ENCODE measurements at regions not wholly inside any gene's neighbourhood (a gene's known extent, or its start where the extent isn't known, plus 50 kb on each side); places are given as distances from the start of the nearest gene placed in this dataset.
A peak's percentile ranks its signal among the peaks of the same experiment; 100 is the strongest.

DNA sequence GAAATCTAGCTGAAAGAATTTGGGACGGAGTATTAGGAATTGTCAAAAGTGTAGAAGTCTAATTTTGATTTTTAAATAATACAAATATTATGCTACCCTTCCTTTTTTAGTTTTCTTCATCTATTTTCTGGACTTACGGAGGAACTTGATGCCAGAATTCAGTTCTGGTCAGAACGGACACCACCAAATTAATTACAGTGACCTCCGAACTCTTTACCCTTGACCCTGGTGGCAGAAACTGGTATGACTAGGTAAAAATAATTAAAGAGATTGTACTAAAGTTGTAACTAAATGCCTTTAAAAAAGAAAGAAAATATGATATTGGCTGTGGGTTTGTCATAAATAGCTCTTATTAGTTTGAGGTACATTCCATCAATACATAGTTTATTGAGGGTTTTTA is 751.1 kb upstream of the MAP3K7 start:
- DNase-seq (ENCODE audit: low read depth), result no peak
- no peak overlapping the region for H3K4me3 ChIP-seq (ENCODE audit: low read depth, low read length)
- TF ChIP-seq, protein P1, sequence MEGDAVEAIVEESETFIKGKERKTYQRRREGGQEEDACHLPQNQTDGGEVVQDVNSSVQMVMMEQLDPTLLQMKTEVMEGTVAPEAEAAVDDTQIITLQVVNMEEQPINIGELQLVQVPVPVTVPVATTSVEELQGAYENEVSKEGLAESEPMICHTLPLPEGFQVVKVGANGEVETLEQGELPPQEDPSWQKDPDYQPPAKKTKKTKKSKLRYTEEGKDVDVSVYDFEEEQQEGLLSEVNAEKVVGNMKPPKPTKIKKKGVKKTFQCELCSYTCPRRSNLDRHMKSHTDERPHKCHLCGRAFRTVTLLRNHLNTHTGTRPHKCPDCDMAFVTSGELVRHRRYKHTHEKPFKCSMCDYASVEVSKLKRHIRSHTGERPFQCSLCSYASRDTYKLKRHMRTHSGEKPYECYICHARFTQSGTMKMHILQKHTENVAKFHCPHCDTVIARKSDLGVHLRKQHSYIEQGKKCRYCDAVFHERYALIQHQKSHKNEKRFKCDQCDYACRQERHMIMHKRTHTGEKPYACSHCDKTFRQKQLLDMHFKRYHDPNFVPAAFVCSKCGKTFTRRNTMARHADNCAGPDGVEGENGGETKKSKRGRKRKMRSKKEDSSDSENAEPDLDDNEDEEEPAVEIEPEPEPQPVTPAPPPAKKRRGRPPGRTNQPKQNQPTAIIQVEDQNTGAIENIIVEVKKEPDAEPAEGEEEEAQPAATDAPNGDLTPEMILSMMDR (conservative IDR thresholded peaks at IDR 0.05; ENCODE audit: low read depth, low read length), result peak; percentile 34

DNA sequence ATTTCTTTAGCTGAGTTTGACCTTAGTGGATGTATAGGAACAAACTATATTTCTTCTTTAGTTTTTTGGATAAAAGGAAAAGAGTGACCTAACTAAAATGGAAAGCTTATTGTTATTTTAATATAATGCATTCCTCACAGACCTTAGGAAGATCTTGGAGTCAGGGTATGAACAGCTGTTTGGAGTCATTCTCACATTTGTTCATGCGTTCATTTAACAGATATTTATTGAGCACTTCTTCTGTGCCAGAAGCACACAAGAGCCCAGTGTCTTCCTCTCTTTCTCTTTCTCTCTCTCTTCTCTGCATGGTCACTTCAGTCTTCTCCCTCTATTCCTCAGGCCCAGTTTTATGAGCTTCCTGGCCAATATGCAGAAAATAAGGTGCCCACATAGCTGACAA is 744.0 kb upstream of the MAP3K7 start:
- no peak for DNase-seq (ENCODE audit: low read depth)

DNA sequence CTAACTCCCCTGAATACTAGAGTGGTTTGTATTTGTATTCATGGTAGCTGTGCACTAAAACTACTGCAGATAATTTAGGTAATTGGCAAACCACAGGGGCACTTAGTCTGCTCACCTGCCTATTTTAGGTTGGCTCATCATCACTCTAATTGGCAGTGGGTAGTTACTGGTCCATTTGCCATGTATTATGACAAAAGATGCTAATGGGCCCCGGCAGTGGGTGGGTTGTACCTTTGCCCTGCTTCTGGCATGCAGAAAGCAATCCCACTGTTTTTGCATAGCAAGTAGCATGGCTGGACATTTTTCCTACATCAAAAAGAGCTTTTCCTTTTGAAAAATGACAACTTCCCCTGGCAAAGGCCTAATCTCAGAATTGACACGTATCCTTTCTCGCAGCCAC is 741.4 kb upstream of the MAP3K7 start:
- no peak overlapping the region for H3K4me3 ChIP-seq (ENCODE audit: low read depth, low read length)
- TF ChIP-seq, protein P1 (conservative IDR thresholded peaks at IDR 0.05; ENCODE audit: low read depth, low read length), result no peak
- DNase-seq (ENCODE audit: low read depth), result no peak

More for the DNA sequence above, 744.0 kb upstream of the MAP3K7 start:
- TF ChIP-seq, protein P1 (conservative IDR thresholded peaks at IDR 0.05; ENCODE audit: low read depth, low read length), result no peak
- H3K4me3 ChIP-seq (ENCODE audit: low read depth, low read length), result no peak overlapping the region

DNA sequence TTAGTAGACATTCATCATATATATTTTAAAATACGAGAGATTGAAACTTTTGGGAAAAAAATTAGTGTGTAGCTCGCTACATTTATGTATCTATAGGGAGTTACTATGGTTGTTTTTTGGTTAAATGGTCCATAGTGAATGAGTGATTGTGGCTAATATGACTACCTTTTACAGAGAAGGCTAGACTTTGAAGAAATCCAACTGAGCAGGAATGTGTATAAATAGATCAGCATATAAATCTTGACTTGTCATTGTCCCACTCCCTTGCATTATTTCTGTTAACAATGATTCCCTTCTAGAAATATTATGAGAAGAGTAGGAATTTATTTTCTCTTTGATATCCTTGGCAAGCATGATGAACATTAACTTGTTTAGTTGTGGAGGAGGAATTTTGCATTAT is 737.8 kb upstream of the MAP3K7 start:
- TF ChIP-seq, protein P1 (conservative IDR thresholded peaks at IDR 0.05; ENCODE audit: low read depth, low read length), result no peak
- DNase-seq (ENCODE audit: low read depth), result no peak

DNA sequence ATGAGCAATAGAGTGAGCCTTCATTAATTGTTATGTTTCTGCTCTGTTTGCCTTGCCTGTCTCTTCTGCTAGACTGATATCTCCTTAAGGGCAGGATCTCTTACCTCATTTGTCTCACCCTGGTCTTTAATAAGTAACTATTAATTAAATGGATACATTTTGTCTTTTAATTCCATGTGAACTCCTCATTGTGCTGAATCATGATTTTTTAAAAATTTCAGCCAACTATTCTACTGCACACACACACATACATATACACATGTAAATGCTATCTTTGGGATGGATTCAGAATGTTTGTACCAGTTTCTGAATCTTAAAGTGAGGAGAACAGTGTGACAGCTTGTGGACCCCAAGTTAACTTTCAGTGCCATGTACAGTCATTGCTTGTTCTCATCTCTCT is 731.1 kb upstream of the MAP3K7 start:
- DNase-seq (ENCODE audit: low read depth), result no peak
- TF ChIP-seq, protein P1 (conservative IDR thresholded peaks at IDR 0.05; ENCODE audit: low read depth, low read length), result no peak
- no peak overlapping the region for H3K4me3 ChIP-seq (ENCODE audit: low read depth, low read length)

More for the DNA sequence above, 737.8 kb upstream of the MAP3K7 start:
- H3K4me3 ChIP-seq (ENCODE audit: low read depth, low read length), result no peak overlapping the region

DNA sequence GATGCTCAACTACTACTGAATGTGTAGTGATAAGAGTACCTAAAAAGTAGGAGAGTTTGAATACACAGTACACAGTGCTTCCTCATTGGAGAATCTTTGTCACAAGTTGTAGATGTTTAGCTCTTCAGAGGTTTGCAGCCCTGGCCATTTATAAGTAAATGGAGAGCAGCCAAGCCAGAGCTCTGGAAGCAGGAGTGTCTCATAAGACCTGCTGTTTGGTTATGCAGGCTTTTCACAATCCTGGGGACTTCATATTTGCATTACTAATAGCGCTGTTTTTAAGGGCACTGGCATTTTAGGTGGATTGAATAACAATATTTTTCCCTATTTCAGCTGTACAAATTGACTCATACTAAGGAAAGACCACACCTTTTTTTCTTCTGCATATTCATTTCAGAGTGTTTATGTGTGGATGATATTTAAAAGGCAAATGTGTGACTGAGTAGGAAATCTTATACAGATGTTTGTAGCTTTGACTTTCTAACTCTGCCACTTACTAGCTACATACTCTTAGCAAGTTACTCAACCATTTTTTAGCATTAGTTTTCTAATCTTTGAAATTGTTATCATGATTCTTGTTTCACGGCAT is 730.5 kb upstream of the MAP3K7 start:
- DNase-seq (ENCODE audit: low read depth), result no peak
- TF ChIP-seq, protein P1 (conservative IDR thresholded peaks at IDR 0.05; ENCODE audit: low read depth, low read length), result no peak
- H3K4me3 ChIP-seq (ENCODE audit: low read depth, low read length), result no peak overlapping the region

DNA sequence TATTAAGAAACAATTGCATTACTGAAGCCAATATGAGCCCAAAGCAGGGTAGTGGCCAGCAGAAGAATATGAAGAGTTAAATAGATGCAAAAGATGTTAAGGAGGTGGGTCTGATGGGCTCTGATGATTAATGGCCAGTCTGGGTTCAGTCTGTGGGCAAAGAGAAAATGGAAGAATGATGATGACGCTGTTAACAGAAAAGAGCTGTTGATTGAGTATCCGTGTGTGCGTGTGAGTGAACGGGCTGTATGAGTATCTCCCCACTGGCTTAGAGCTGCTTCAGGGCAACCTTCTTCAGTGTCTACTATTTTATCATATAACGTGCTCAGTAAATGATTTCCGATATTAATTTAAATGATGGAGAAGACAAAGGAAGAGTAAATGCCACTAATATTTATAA is 723.3 kb upstream of the MAP3K7 start:
- no peak overlapping the region for H3K4me3 ChIP-seq (ENCODE audit: low read depth, low read length)
- DNase-seq (ENCODE audit: low read depth), result no peak
- TF ChIP-seq, protein P1 (conservative IDR thresholded peaks at IDR 0.05; ENCODE audit: low read depth, low read length), result no peak

Measured in epithelial cell of proximal tubule (primary cell).